ENCODE measurements at regions not wholly inside any gene's neighbourhood (a gene's known extent, or its start where the extent isn't known, plus 50 kb on each side); places are given as distances from the start of the nearest gene placed in this dataset.

- TF ChIP-seq EZH2 (IDR thresholded peaks at IDR 0.05) (no peak), POLR2AphosphoS5 (IDR thresholded peaks at IDR 0.05; ENCODE audit: borderline replicate concordance, low read depth, low read length) (no peak)
These were observed 287.4 kb downstream of the SMARCA1 start for GRCh38 chrX:129235903-129236302.

Data from SK-N-MC (cell line).